B cell (primary cell): ENCODE measurements at regions not wholly inside any gene's neighbourhood (a gene's known extent, or its start where the extent isn't known, plus 50 kb on each side); places are given as distances from the start of the nearest gene placed in this dataset.

Experiments
- ATAC-seq: fragments of 200-7000 bp; cut with Tn5 transposase; one replicate; pipeline ENCODE4 v1.10.0; 2021; ENCODE audit warnings: low read depth, mild to moderate bottlenecking, moderate number of reproducible peaks, moderate library complexity
- CTCF ChIA-PET: fragments of 350-600 bp; sonication (Branson Sonifier 250); formaldehyde crosslinking; loops from one replicate; lab custom pipeline; 2021; ENCODE audit warnings: antibody characterized with exemption, inconsistent platforms; lab: Charles Lee
- POLR2A ChIA-PET: fragments of 350-600 bp; sonication (Branson Sonifier 250); formaldehyde crosslinking; loops from one replicate; lab custom pipeline; 2021; ENCODE audit warnings: antibody characterized with exemption; lab: Charles Lee
- DNase-seq: peaks from one replicate; pipeline ENCODE4 v3.0.0; 2013
- H2AFZ ChIP-seq: 2 replicates; pipeline ENCODE4 v1.6.1; 2012; ENCODE audit warnings: mild to moderate bottlenecking, low read depth, low read length; ENCODE audit not compliant: insufficient read depth, poor library complexity, severe bottlenecking
- H3K27ac ChIP-seq, 2 donors: 1 replicate in 1 of 2; 2 replicates in 1 of 2; pipeline ENCODE4 v1.5.1; 2012 to 2013; ENCODE audit warnings: low read length in 2 of 2, mild to moderate bottlenecking in 2 of 2, moderate library complexity in 1 of 2
- H3K27me3 ChIP-seq, 4 experiments: fragments of 200-600 bp in 1 of 4; sonication (generic) in 1 of 4; replicated peaks in 1 of 4; 1 replicate in 2 of 4; 2 replicates in 2 of 4; pipeline versions ENCODE4 v1.6.1 to v1.7.0; 2013 to 2016; ENCODE audit warnings: low read length in 3 of 4, mild to moderate bottlenecking in 2 of 4, mixed read lengths in 1 of 4, moderate library complexity in 1 of 4; ENCODE audit not compliant: insufficient read depth in 4 of 4, control insufficient read depth in 3 of 4; ENCODE audit errors: control extremely low read depth in 1 of 4
- H3K36me3 ChIP-seq, 2 experiments: replicated peaks in 1 of 2; 1 replicate in 1 of 2; 2 replicates in 1 of 2; pipeline versions ENCODE4 v1.6.1 to v1.7.1; 2013; ENCODE audit warnings: low read length in 1 of 2; ENCODE audit not compliant: insufficient read depth in 2 of 2, control insufficient read depth in 1 of 2; ENCODE audit errors: control extremely low read depth in 1 of 2, extremely low read depth in 1 of 2
- H3K4me1 ChIP-seq, 2 donors: fragments of 200-600 bp in 1 of 2; sonication (generic) in 1 of 2; 1 replicate in 1 of 2; 2 replicates in 1 of 2; pipeline versions ENCODE4 v1.5.1 to v1.6.1; 2013 to 2017; ENCODE audit warnings: low read length in 2 of 2; ENCODE audit not compliant: control insufficient read depth in 2 of 2, insufficient read depth in 2 of 2
- H3K4me2 ChIP-seq: replicated peaks from 2 replicates; pipeline ENCODE3; 2012; ENCODE audit warnings: mild to moderate bottlenecking, low read depth, low read length; ENCODE audit not compliant: poor library complexity, severe bottlenecking
- H3K4me3 ChIP-seq, 5 experiments: fragments of 200-600 bp in 1 of 5; sonication (generic) in 1 of 5; 1 replicate in 3 of 5; 2 replicates in 2 of 5; pipeline versions ENCODE4 v1.5.1 to v1.7.0; 2011 to 2016; ENCODE audit warnings: low read length in 4 of 5, mild to moderate bottlenecking in 4 of 5, low read depth in 2 of 5, control low read depth in 1 of 5, moderate library complexity in 1 of 5; ENCODE audit not compliant: insufficient read depth in 1 of 5; ENCODE audit errors: control extremely low read depth in 1 of 5, extremely low read depth in 1 of 5
- H3K79me2 ChIP-seq: fragments of 200-600 bp; sonication (generic); one replicate; pipeline ENCODE4 v1.6.0; 2016; ENCODE audit warnings: low read length; ENCODE audit not compliant: control insufficient read depth, insufficient read depth
- H3K9ac ChIP-seq: fragments of 200-600 bp; sonication (generic); 2 replicates; pipeline ENCODE4 v1.6.1; 2017; ENCODE audit warnings: mild to moderate bottlenecking, low read length, moderate library complexity
- H3K9me3 ChIP-seq, 3 donors: one replicate each; pipeline versions ENCODE4 v1.6.1 to v1.7.1; 2013; ENCODE audit warnings: low read length in 2 of 3; ENCODE audit not compliant: control insufficient read depth in 2 of 3, insufficient read depth in 1 of 3; ENCODE audit errors: control extremely low read depth in 1 of 3
- H4K20me1 ChIP-seq: 2 replicates; pipeline ENCODE4 v1.6.0; 2012; ENCODE audit warnings: mild to moderate bottlenecking, low read length; ENCODE audit not compliant: insufficient read depth, control insufficient read depth, poor library complexity, severe bottlenecking
- H3K27ac Mint-ChIP-seq: one replicate; pipeline ENCODE4 v1.8.0; 2021; ENCODE audit warnings: mixed read lengths
- H3K27me3 Mint-ChIP-seq: one replicate; pipeline ENCODE4 v1.8.0; 2021; ENCODE audit warnings: mixed read lengths
- H3K4me1 Mint-ChIP-seq: one replicate; pipeline ENCODE4 v1.8.0; 2021; ENCODE audit warnings: mixed read lengths
- H3K4me3 Mint-ChIP-seq: one replicate; pipeline ENCODE4 v1.8.0; 2021; ENCODE audit warnings: mixed read lengths
- H3K9me3 Mint-ChIP-seq: one replicate; pipeline ENCODE4 v1.8.0; 2022; ENCODE audit warnings: mixed read lengths; ENCODE audit not compliant: insufficient read depth
- EZH2 ChIP-seq: IDR thresholded peaks from 2 replicates; pipeline ENCODE4 v1.6.1; 2012; ENCODE audit warnings: borderline replicate concordance, low read depth, mild to moderate bottlenecking, moderate library complexity, low read length; ENCODE audit not compliant: insufficient read depth, poor library complexity, severe bottlenecking
- WGBS: methylation state at CpG from one replicate; pipeline ENCODE4 v1.1.5; 2013; ENCODE audit warnings: missing lambda C conversion rate; ENCODE audit not compliant: insufficient coverage; 5-methylcytosine and 5-hydroxymethylcytosine counted together
- intact Hi-C: fragments of 100-400 bp; cut with micrococcal nuclease; formaldehyde crosslinking; loops from one replicate; pipeline ENCODE4 v1.10.0; 2022
- TF ChIP-seq, protein P1 (sequence below): fragments of 200-600 bp; IDR thresholded peaks from one replicate; pipeline ENCODE4 v1.8.0; 2022; ENCODE audit warnings: antibody characterized with exemption, mild to moderate bottlenecking

DNA sequence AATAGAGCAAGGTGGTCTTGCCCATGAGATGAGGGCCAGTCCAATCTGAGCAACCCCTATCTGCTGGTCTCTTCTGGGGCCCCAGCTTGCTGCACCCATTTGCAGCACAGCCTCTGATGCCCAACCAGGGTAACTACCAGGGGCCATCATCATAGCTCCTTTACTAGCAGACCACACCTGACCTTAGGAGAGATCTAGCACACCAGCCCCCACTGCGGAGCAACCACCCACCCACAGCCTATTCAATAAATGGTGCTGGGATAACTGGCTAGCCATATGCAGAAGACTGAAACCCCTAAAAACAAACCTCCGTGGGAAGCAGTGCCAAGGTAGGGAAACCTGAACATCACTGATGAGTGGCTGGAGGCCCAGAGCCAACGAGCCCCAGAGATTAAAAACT lies 196.1 kb upstream of the RBBP8 start:
- no peak for ATAC-seq
- Histone ChIP-seq H3K27ac (no peak overlapping the region), H3K9me3 (no peaks in the 10 kb centered on the region), H3K4me1 (no peaks in the 10 kb centered on the region), H4K20me1 (no peaks in the 10 kb centered on the region), H3K9ac (no peak overlapping the region), H3K27me3 (no peaks in the 10 kb centered on the region), H3K79me2 (no peaks in the 10 kb centered on the region), H3K4me3 (no peak overlapping the region), H3K4me2 (no peak overlapping the region), H3K36me3 (no peaks in the 10 kb centered on the region), H2AFZ (no peak overlapping the region)
- peaks cover under 1% of the 10 kb centered on the region for H3K27me3 Mint-ChIP-seq
- ChIA-PET POLR2A (no interaction called here), CTCF (no interaction called here)
- peaks cover 6% of the 10 kb centered on the region for H3K4me1 Mint-ChIP-seq
- no peak for TF ChIP-seq EZH2
- TF ChIP-seq, protein P1, sequence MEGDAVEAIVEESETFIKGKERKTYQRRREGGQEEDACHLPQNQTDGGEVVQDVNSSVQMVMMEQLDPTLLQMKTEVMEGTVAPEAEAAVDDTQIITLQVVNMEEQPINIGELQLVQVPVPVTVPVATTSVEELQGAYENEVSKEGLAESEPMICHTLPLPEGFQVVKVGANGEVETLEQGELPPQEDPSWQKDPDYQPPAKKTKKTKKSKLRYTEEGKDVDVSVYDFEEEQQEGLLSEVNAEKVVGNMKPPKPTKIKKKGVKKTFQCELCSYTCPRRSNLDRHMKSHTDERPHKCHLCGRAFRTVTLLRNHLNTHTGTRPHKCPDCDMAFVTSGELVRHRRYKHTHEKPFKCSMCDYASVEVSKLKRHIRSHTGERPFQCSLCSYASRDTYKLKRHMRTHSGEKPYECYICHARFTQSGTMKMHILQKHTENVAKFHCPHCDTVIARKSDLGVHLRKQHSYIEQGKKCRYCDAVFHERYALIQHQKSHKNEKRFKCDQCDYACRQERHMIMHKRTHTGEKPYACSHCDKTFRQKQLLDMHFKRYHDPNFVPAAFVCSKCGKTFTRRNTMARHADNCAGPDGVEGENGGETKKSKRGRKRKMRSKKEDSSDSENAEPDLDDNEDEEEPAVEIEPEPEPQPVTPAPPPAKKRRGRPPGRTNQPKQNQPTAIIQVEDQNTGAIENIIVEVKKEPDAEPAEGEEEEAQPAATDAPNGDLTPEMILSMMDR = no peak
- intact Hi-C loops = no loop called here
- H3K4me3 Mint-ChIP-seq = no peak overlapping the region
- no peak overlapping the region for H3K27ac Mint-ChIP-seq
- no peaks in the 10 kb centered on the region for H3K9me3 Mint-ChIP-seq
- 94% methylated on average over 3 of the region's 3 CpGs for WGBS
- DNase-seq = no peak

DNA sequence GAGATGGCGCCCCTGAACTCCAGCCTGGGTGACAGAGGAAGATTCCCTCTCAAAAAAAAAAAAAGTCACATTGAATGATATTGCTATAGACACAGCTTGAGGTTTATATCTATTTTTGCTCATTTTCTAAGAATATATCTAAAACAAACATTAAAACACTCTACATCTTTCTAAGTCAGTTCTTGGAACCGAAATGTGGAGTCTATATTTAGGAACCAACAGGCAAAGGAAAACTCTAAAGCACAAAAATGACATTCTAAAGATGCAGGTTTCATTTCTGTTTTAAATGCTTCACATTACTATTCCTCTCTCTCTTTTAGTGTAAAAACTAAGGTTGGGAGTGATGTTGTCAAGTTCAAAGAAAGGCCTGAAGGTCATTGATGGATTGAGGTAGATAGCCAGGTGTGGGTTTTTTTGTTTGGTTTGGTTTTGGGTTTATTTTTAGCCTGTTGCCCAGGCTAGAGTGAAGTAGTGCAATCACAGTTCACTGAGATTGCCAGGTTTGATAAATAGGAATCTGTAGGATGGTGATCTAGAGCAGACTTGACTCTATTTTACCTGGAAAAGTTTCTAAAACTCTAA lies 194.0 kb upstream of the RBBP8 start:
- ATAC-seq (no peak), DNase-seq (no peak)
- no peak for TF ChIP-seq EZH2
- TF ChIP-seq, protein P1 = no peak
- H2AFZ ChIP-seq = no peak overlapping the region
- Mint-ChIP-seq H3K27me3 (peaks cover 13% of the 10 kb centered on the region), H3K4me1 (peaks cover 6% of the 10 kb centered on the region), H3K27ac (no peak overlapping the region), H3K4me3 (no peak overlapping the region), H3K9me3 (peaks cover 4% of the 10 kb centered on the region)
- no peak overlapping the region for H3K4me2 ChIP-seq
- ChIA-PET CTCF (no interaction called here), POLR2A (no interaction called here)
- H3K4me1 ChIP-seq = no peaks in the 10 kb centered on the region
- H3K27ac ChIP-seq = no peak overlapping the region
- intact Hi-C loops = no loop called here
- no peaks in the 10 kb centered on the region for H3K36me3 ChIP-seq
- H3K9me3 ChIP-seq = no peaks in the 10 kb centered on the region
- no peaks in the 10 kb centered on the region for H3K79me2 ChIP-seq
- H3K4me3 ChIP-seq = no peak overlapping the region
- H3K9ac ChIP-seq = no peak overlapping the region
- no peaks in the 10 kb centered on the region for H3K27me3 ChIP-seq
- no peaks in the 10 kb centered on the region for H4K20me1 ChIP-seq
- no CpG with 5 or more reads among the region's 2 CpGs for WGBS
